MM.1S (cell line): ENCODE measurements at regions not wholly inside any gene's neighbourhood (a gene's known extent, or its start where the extent isn't known, plus 50 kb on each side); places are given as distances from the start of the nearest gene placed in this dataset.

Experiments
- DNase-seq: peaks from one replicate; pipeline ENCODE4 v3.0.0-alpha.2; 2015
- H2AFZ ChIP-seq: fragments of 300-600 bp; sonication (generic); 2 replicates; pipeline ENCODE4 v1.6.0; 2016; ENCODE audit warnings: antibody characterized with exemption, low read length
- H3F3A ChIP-seq: fragments of 300-600 bp; sonication (generic); 2 replicates; pipeline ENCODE4 v1.6.1; 2016; ENCODE audit warnings: mild to moderate bottlenecking, antibody characterized with exemption, low read length, moderate library complexity, mixed read lengths; ENCODE audit not compliant: insufficient read depth
- H3K27ac ChIP-seq: fragments of 300-600 bp; sonication (generic); 2 replicates; pipeline ENCODE4 v1.5.1; 2016; ENCODE audit warnings: mild to moderate bottlenecking, low read length
- H3K27me3 ChIP-seq: fragments of 300-600 bp; sonication (generic); replicated peaks from 2 replicates; pipeline ENCODE4 v1.6.0; 2016; ENCODE audit warnings: low read length; ENCODE audit not compliant: insufficient read depth
- H3K36me3 ChIP-seq: fragments of 300-600 bp; sonication (generic); replicated peaks from 2 replicates; pipeline ENCODE4 v1.6.1; 2016; ENCODE audit warnings: mild to moderate bottlenecking, low read length, mixed read lengths; ENCODE audit not compliant: insufficient read depth
- H3K4me1 ChIP-seq: fragments of 300-600 bp; sonication (generic); 2 replicates; pipeline ENCODE4 v1.6.1; 2016; ENCODE audit warnings: low read length, mixed read lengths
- H3K4me2 ChIP-seq: fragments of 300-600 bp; sonication (generic); 2 replicates; pipeline ENCODE4 v1.6.0; 2016; ENCODE audit warnings: low read depth, low read length
- H3K4me3 ChIP-seq: fragments of 300-600 bp; sonication (generic); 2 replicates; pipeline ENCODE4 v1.5.1; 2016; ENCODE audit warnings: low read length, mixed read lengths
- H3K79me2 ChIP-seq: fragments of 300-600 bp; sonication (generic); 2 replicates; pipeline ENCODE4 v1.6.1; 2016; ENCODE audit warnings: mixed run types, low read length, mixed read lengths
- H3K9ac ChIP-seq: fragments of 300-600 bp; sonication (generic); 2 replicates; pipeline ENCODE4 v1.6.1; 2016; ENCODE audit warnings: low read length, mixed read lengths
- H3K9me2 ChIP-seq: fragments of 300-600 bp; sonication (generic); replicated peaks from 2 replicates; pipeline ENCODE4 v1.6.1; 2016; ENCODE audit warnings: mild to moderate bottlenecking, low read length, mixed read lengths; ENCODE audit not compliant: insufficient read depth
- H3K9me3 ChIP-seq: fragments of 300-600 bp; sonication (generic); replicated peaks from 2 replicates; pipeline ENCODE4 v1.6.1; 2016; ENCODE audit warnings: mild to moderate bottlenecking, low read length, mixed read lengths; ENCODE audit not compliant: insufficient read depth
- H4K20me1 ChIP-seq: fragments of 300-600 bp; sonication (generic); 2 replicates; pipeline ENCODE4 v1.6.1; 2016; ENCODE audit warnings: mild to moderate bottlenecking, low read length, moderate library complexity, mixed read lengths; ENCODE audit not compliant: insufficient read depth
- EZH2 ChIP-seq: fragments of 300-600 bp; sonication (generic); optimal IDR thresholded peaks from 2 replicates; pipeline ENCODE3; 2017; ENCODE audit warnings: low read depth, mild to moderate bottlenecking, antibody characterized with exemption, low read length, mixed read lengths
- EZH2phosphoT487 ChIP-seq: fragments of 300-600 bp; sonication (generic); IDR thresholded peaks from 2 replicates; pipeline ENCODE4 v1.6.1; 2018; ENCODE audit warnings: antibody characterized with exemption, low read length
- TF ChIP-seq, protein P1 (sequence below): fragments of 300-600 bp; sonication (generic); IDR thresholded peaks from 2 replicates; pipeline ENCODE4 v1.5.1; 2016; ENCODE audit warnings: antibody characterized with exemption, low read length, mixed read lengths

DNA sequence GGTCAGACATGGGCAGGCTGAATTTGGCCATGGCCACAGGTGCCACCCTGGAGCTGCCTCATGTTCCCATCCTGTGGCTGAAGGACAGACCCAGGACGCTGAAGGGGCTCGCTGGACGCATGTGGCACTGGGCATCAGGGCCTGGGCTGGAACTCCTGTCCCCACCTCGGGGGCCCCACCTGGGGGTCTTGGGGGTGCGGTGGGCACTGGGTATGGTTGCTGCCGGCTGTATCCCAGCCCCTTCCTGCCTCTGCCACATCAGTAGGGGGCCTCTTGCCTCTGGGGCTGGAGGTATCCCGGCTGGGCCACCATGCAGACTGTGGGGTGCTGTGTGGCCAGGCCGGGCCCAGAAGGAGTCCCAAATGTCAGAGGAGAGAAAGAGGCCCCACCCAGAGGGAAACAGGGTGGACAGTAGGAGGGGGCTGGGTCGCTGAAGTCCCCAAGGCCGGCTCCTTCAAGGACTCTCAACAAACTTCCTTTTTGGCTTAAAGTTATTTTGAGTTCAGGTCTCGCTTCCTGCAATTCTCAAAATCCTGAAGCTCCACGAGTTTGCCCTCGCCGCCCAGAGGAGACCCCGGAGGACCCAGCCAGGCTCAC, 78.7 kb downstream of the SIK1 start:
- Histone ChIP-seq H3F3A (peaks cover 13% of the 10 kb centered on the region), H3K27me3 (no peaks in the 10 kb centered on the region), H3K27ac (no peak overlapping the region), H2AFZ (no peak overlapping the region), H3K9me2 (no peaks in the 10 kb centered on the region), H3K4me2 (no peak overlapping the region), H4K20me1 (no peaks in the 10 kb centered on the region), H3K4me1 (peaks cover 10% of the 10 kb centered on the region), H3K4me3 (no peak overlapping the region), H3K9ac (no peak overlapping the region), H3K9me3 (no peaks in the 10 kb centered on the region), H3K79me2 (no peaks in the 10 kb centered on the region), H3K36me3 (no peaks in the 10 kb centered on the region)
- DNase-seq: no peak
- TF ChIP-seq, protein P1, sequence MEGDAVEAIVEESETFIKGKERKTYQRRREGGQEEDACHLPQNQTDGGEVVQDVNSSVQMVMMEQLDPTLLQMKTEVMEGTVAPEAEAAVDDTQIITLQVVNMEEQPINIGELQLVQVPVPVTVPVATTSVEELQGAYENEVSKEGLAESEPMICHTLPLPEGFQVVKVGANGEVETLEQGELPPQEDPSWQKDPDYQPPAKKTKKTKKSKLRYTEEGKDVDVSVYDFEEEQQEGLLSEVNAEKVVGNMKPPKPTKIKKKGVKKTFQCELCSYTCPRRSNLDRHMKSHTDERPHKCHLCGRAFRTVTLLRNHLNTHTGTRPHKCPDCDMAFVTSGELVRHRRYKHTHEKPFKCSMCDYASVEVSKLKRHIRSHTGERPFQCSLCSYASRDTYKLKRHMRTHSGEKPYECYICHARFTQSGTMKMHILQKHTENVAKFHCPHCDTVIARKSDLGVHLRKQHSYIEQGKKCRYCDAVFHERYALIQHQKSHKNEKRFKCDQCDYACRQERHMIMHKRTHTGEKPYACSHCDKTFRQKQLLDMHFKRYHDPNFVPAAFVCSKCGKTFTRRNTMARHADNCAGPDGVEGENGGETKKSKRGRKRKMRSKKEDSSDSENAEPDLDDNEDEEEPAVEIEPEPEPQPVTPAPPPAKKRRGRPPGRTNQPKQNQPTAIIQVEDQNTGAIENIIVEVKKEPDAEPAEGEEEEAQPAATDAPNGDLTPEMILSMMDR: no peak
- TF ChIP-seq EZH2phosphoT487 (no peak), EZH2 (no peak)

DNA sequence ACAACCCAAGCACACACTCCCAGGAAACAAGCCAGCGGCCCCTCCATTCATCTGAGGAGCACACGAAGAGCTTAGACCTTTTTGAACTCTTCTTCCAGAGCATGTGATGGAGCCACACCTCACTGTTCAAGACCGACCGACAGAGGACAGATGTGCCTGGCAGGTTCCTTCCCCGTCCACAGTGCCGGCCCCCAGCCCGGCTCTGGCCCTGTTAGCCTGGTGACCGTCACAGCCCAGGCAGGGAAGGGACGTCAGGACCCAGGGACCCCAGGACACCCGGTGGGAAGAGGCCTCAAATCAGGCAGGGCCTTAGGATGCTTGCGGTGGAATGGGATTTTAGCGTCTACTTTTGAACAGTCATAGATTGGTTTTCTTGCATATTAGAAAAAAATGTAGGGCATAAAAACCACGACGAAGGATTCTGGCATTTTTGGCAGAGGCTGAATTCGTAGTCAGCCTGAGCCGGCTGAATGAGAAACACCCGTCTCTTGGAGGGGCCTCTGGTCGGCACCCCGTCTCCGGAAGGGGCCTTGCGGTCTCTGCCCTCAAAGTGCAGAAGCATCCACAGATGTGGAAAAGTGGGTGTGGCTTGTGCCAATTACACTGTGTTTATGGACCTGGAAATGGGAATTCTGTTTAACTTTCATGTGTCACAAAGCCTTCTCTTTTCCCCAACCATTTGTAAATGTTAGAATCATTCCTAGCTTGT, 79.3 kb downstream of the SIK1 start:
- DNase-seq: no peak
- Histone ChIP-seq H4K20me1 (no peaks in the 10 kb centered on the region), H3K79me2 (no peaks in the 10 kb centered on the region), H3K27ac (no peak overlapping the region), H3K4me3 (no peak overlapping the region), H3K9ac (no peak overlapping the region), H3K9me2 (no peaks in the 10 kb centered on the region), H3F3A (peaks cover 7% of the 10 kb centered on the region; the same call in 1 of the 2 replicates), H3K4me1 (peaks cover 5% of the 10 kb centered on the region; the same call in 1 of the 2 replicates), H2AFZ (no peak overlapping the region), H3K27me3 (no peaks in the 10 kb centered on the region), H3K4me2 (no peak overlapping the region), H3K36me3 (no peaks in the 10 kb centered on the region), H3K9me3 (no peaks in the 10 kb centered on the region)
- TF ChIP-seq, protein P1: no peak
- TF ChIP-seq EZH2 (no peak), EZH2phosphoT487 (no peak)

DNA sequence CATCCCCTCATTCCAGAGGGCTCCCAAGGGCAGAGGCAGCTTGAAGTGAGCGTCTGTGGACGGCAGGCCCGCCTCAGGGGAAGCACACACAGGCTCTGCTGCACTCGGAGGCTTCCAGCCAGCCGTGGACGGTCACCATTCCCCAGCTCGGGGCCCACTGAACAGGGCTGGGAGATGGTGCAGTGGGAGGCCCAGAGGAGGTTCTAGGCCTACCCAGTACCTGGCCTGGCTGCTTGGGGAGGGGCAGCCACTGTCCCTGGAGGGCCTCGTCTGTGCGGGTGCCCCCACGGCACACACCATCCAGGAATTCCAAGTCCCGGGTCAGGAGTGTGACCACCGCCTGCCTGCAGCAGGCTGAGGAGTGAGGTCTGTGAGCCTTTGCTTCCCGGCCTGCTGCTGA, 80.4 kb downstream of the SIK1 start:
- no peaks in the 10 kb centered on the region for H3K27me3 ChIP-seq
- no peak overlapping the region for H3K4me3 ChIP-seq
- no peak overlapping the region for H2AFZ ChIP-seq
- no peak overlapping the region for H3K4me2 ChIP-seq
- H3K36me3 ChIP-seq: no peaks in the 10 kb centered on the region
- no peaks in the 10 kb centered on the region for H3F3A ChIP-seq
- DNase-seq: no peak
- no peaks in the 10 kb centered on the region for H3K79me2 ChIP-seq
- no peak for TF ChIP-seq EZH2phosphoT487
- TF ChIP-seq, protein P1: no peak
- no peak for TF ChIP-seq EZH2
- no peaks in the 10 kb centered on the region for H4K20me1 ChIP-seq
- H3K9me2 ChIP-seq: no peaks in the 10 kb centered on the region
- no peaks in the 10 kb centered on the region for H3K9me3 ChIP-seq
- no peak overlapping the region for H3K27ac ChIP-seq
- H3K4me1 ChIP-seq: no peaks in the 10 kb centered on the region
- H3K9ac ChIP-seq: no peak overlapping the region
